ENCODE measurements at regions not wholly inside any gene's neighbourhood (a gene's known extent, or its start where the extent isn't known, plus 50 kb on each side); places are given as distances from the start of the nearest gene placed in this dataset.

DNA sequence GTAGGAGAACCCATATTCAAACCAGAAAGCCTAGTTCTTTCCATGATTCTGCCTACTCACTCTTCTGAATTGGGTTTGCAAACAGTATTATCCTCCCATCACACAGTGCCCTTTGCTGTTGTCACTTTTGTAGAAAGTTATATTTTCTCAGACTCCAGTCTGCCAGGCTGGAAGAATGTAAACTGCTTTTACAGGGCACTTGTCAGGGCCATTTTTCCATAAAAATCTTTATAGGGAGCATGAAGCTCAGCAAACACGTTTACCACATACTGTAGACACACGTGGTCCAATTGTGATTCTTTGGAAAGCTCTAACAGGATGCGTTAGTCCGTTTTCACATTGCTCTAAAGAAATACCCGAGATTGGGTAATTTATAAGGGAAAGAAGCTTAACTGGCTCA, 204.0 kb downstream of the KCNN2 start:
- intact Hi-C loops (cut with micrococcal nuclease): no loop called here
- no peaks in the 10 kb centered on the region for H3K36me3 Mint-ChIP-seq (ENCODE audit: low read depth)
- peaks cover 2% of the 10 kb centered on the region for H3K27me3 Mint-ChIP-seq (ENCODE audit: low read depth)

GRCh38 chr5:114565139-114565538, 203.3 kb downstream of the KCNN2 start:
- peaks cover 18% of the 10 kb centered on the region for H3K9me3 Mint-ChIP-seq
- DNase-seq: no peak
- H3K27ac Mint-ChIP-seq: no peak overlapping the region
- no peaks in the 10 kb centered on the region for H3K4me1 Mint-ChIP-seq (ENCODE audit: low read depth)
- peaks cover 2% of the 10 kb centered on the region for H3K27me3 Mint-ChIP-seq (ENCODE audit: low read depth)
- no peak overlapping the region for H3K4me3 Mint-ChIP-seq
- no peaks in the 10 kb centered on the region for H3K36me3 Mint-ChIP-seq (ENCODE audit: low read depth)
- CTCF ChIA-PET: no interaction called here
- intact Hi-C loops (cut with micrococcal nuclease): no loop called here

More for the DNA sequence above, 204.0 kb downstream of the KCNN2 start:
- Mint-ChIP-seq H3K27ac (no peak overlapping the region), H3K4me3 (no peak overlapping the region), H3K4me1 (ENCODE audit: low read depth) (no peaks in the 10 kb centered on the region), H3K9me3 (peaks cover 18% of the 10 kb centered on the region)
- CTCF ChIA-PET: no interaction called here
- no peak for DNase-seq

GRCh38 chr5:114561415-114561814, 199.5 kb downstream of the KCNN2 start:
- DNase-seq: no peak
- Mint-ChIP-seq H3K4me1 (ENCODE audit: low read depth) (no peaks in the 10 kb centered on the region), H3K4me3 (no peak overlapping the region), H3K27ac (no peak overlapping the region), H3K36me3 (ENCODE audit: low read depth) (no peaks in the 10 kb centered on the region), H3K27me3 (ENCODE audit: low read depth) (peaks cover 2% of the 10 kb centered on the region), H3K9me3 (peaks cover 3% of the 10 kb centered on the region)
- CTCF ChIA-PET: no interaction called here
- intact Hi-C loops (cut with micrococcal nuclease): no loop called here

Data from activated naive CD4-positive, alpha-beta T cell treated with anti-CD3 and anti-CD28 coated beads for 36 hours (primary cell).